B cell (primary cell): ENCODE measurements at regions not wholly inside any gene's neighbourhood (a gene's known extent, or its start where the extent isn't known, plus 50 kb on each side); places are given as distances from the start of the nearest gene placed in this dataset.

Source experiments
- ATAC-seq: fragments of 200-7000 bp; cut with Tn5 transposase; one replicate; pipeline ENCODE4 v1.10.0; 2021; ENCODE audit warnings: low read depth, mild to moderate bottlenecking, moderate number of reproducible peaks, moderate library complexity
- CTCF ChIA-PET: fragments of 350-600 bp; sonication (Branson Sonifier 250); formaldehyde crosslinking; loops from one replicate; lab custom pipeline; 2021; ENCODE audit warnings: antibody characterized with exemption, inconsistent platforms; lab: Charles Lee
- POLR2A ChIA-PET: fragments of 350-600 bp; sonication (Branson Sonifier 250); formaldehyde crosslinking; loops from one replicate; lab custom pipeline; 2021; ENCODE audit warnings: antibody characterized with exemption; lab: Charles Lee
- DNase-seq: peaks from one replicate; pipeline ENCODE4 v3.0.0; 2013
- H2AFZ ChIP-seq: 2 replicates; pipeline ENCODE4 v1.6.1; 2012; ENCODE audit warnings: mild to moderate bottlenecking, low read depth, low read length; ENCODE audit not compliant: insufficient read depth, poor library complexity, severe bottlenecking
- H3K27ac ChIP-seq, 2 donors: 1 replicate in 1 of 2; 2 replicates in 1 of 2; pipeline ENCODE4 v1.5.1; 2012 to 2013; ENCODE audit warnings: low read length in 2 of 2, mild to moderate bottlenecking in 2 of 2, moderate library complexity in 1 of 2
- H3K27me3 ChIP-seq, 4 experiments: fragments of 200-600 bp in 1 of 4; sonication (generic) in 1 of 4; replicated peaks in 1 of 4; 1 replicate in 2 of 4; 2 replicates in 2 of 4; pipeline versions ENCODE4 v1.6.1 to v1.7.0; 2013 to 2016; ENCODE audit warnings: low read length in 3 of 4, mild to moderate bottlenecking in 2 of 4, mixed read lengths in 1 of 4, moderate library complexity in 1 of 4; ENCODE audit not compliant: insufficient read depth in 4 of 4, control insufficient read depth in 3 of 4; ENCODE audit errors: control extremely low read depth in 1 of 4
- H3K36me3 ChIP-seq, 2 experiments: replicated peaks in 1 of 2; 1 replicate in 1 of 2; 2 replicates in 1 of 2; pipeline versions ENCODE4 v1.6.1 to v1.7.1; 2013; ENCODE audit warnings: low read length in 1 of 2; ENCODE audit not compliant: insufficient read depth in 2 of 2, control insufficient read depth in 1 of 2; ENCODE audit errors: control extremely low read depth in 1 of 2, extremely low read depth in 1 of 2
- H3K4me1 ChIP-seq, 2 donors: fragments of 200-600 bp in 1 of 2; sonication (generic) in 1 of 2; 1 replicate in 1 of 2; 2 replicates in 1 of 2; pipeline versions ENCODE4 v1.5.1 to v1.6.1; 2013 to 2017; ENCODE audit warnings: low read length in 2 of 2; ENCODE audit not compliant: control insufficient read depth in 2 of 2, insufficient read depth in 2 of 2
- H3K4me2 ChIP-seq: replicated peaks from 2 replicates; pipeline ENCODE3; 2012; ENCODE audit warnings: mild to moderate bottlenecking, low read depth, low read length; ENCODE audit not compliant: poor library complexity, severe bottlenecking
- H3K4me3 ChIP-seq, 5 experiments: fragments of 200-600 bp in 1 of 5; sonication (generic) in 1 of 5; 1 replicate in 3 of 5; 2 replicates in 2 of 5; pipeline versions ENCODE4 v1.5.1 to v1.7.0; 2011 to 2016; ENCODE audit warnings: low read length in 4 of 5, mild to moderate bottlenecking in 4 of 5, low read depth in 2 of 5, control low read depth in 1 of 5, moderate library complexity in 1 of 5; ENCODE audit not compliant: insufficient read depth in 1 of 5; ENCODE audit errors: control extremely low read depth in 1 of 5, extremely low read depth in 1 of 5
- H3K79me2 ChIP-seq: fragments of 200-600 bp; sonication (generic); one replicate; pipeline ENCODE4 v1.6.0; 2016; ENCODE audit warnings: low read length; ENCODE audit not compliant: control insufficient read depth, insufficient read depth
- H3K9ac ChIP-seq: fragments of 200-600 bp; sonication (generic); 2 replicates; pipeline ENCODE4 v1.6.1; 2017; ENCODE audit warnings: mild to moderate bottlenecking, low read length, moderate library complexity
- H3K9me3 ChIP-seq, 3 donors: one replicate each; pipeline versions ENCODE4 v1.6.1 to v1.7.1; 2013; ENCODE audit warnings: low read length in 2 of 3; ENCODE audit not compliant: control insufficient read depth in 2 of 3, insufficient read depth in 1 of 3; ENCODE audit errors: control extremely low read depth in 1 of 3
- H4K20me1 ChIP-seq: 2 replicates; pipeline ENCODE4 v1.6.0; 2012; ENCODE audit warnings: mild to moderate bottlenecking, low read length; ENCODE audit not compliant: insufficient read depth, control insufficient read depth, poor library complexity, severe bottlenecking
- H3K27ac Mint-ChIP-seq: one replicate; pipeline ENCODE4 v1.8.0; 2021; ENCODE audit warnings: mixed read lengths
- H3K27me3 Mint-ChIP-seq: one replicate; pipeline ENCODE4 v1.8.0; 2021; ENCODE audit warnings: mixed read lengths
- H3K4me1 Mint-ChIP-seq: one replicate; pipeline ENCODE4 v1.8.0; 2021; ENCODE audit warnings: mixed read lengths
- H3K4me3 Mint-ChIP-seq: one replicate; pipeline ENCODE4 v1.8.0; 2021; ENCODE audit warnings: mixed read lengths
- H3K9me3 Mint-ChIP-seq: one replicate; pipeline ENCODE4 v1.8.0; 2022; ENCODE audit warnings: mixed read lengths; ENCODE audit not compliant: insufficient read depth
- EZH2 ChIP-seq: IDR thresholded peaks from 2 replicates; pipeline ENCODE4 v1.6.1; 2012; ENCODE audit warnings: borderline replicate concordance, low read depth, mild to moderate bottlenecking, moderate library complexity, low read length; ENCODE audit not compliant: insufficient read depth, poor library complexity, severe bottlenecking
- WGBS: methylation state at CpG from one replicate; pipeline ENCODE4 v1.1.5; 2013; ENCODE audit warnings: missing lambda C conversion rate; ENCODE audit not compliant: insufficient coverage; 5-methylcytosine and 5-hydroxymethylcytosine counted together
- intact Hi-C: fragments of 100-400 bp; cut with micrococcal nuclease; formaldehyde crosslinking; loops from one replicate; pipeline ENCODE4 v1.10.0; 2022
- TF ChIP-seq, protein P1 (sequence below): fragments of 200-600 bp; IDR thresholded peaks from one replicate; pipeline ENCODE4 v1.8.0; 2022; ENCODE audit warnings: antibody characterized with exemption, mild to moderate bottlenecking

DNA sequence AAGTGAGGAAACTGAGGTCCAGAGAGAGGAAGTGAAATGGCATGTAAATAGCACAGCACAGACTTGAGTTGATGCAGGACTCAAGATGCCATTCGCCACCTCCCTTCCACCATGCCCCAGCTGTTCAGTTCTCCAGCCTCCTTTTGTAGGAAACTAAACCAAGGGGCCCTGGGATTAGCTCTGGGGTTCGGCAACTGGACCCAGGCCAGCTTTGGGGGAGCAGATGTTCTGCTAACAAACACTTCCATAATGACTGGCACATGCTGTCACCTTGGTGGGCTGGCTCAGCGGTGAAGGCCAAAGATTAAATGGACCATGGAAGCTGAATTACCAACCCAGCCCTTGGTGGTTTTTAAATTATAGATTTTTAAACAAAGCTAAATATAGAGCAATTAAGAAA is 77.0 kb downstream of the IRX6 start:
- Histone ChIP-seq H4K20me1 (no peaks in the 10 kb centered on the region), H3K4me2 (no peak overlapping the region), H3K27ac (no peak overlapping the region), H3K36me3 (no peaks in the 10 kb centered on the region), H3K9me3 (no peaks in the 10 kb centered on the region), H3K4me3 (no peak overlapping the region), H3K79me2 (no peaks in the 10 kb centered on the region), H3K9ac (no peak overlapping the region), H3K4me1 (no peaks in the 10 kb centered on the region), H3K27me3 (peaks cover 0 to 4% (median 1%) of the 10 kb centered on the region in 4 experiments), H2AFZ (no peak overlapping the region)
- ChIA-PET POLR2A (no interaction called here), CTCF (no interaction called here)
- peaks cover 2% of the 10 kb centered on the region for H3K9me3 Mint-ChIP-seq
- H3K27me3 Mint-ChIP-seq, result peaks cover 11% of the 10 kb centered on the region
- WGBS, result 71% methylated on average over 2 of the region's 3 CpGs
- no peak overlapping the region for H3K27ac Mint-ChIP-seq
- intact Hi-C loops, result no loop called here
- no peak for ATAC-seq
- no peak overlapping the region for H3K4me3 Mint-ChIP-seq
- no peaks in the 10 kb centered on the region for H3K4me1 Mint-ChIP-seq
- TF ChIP-seq, protein P1, sequence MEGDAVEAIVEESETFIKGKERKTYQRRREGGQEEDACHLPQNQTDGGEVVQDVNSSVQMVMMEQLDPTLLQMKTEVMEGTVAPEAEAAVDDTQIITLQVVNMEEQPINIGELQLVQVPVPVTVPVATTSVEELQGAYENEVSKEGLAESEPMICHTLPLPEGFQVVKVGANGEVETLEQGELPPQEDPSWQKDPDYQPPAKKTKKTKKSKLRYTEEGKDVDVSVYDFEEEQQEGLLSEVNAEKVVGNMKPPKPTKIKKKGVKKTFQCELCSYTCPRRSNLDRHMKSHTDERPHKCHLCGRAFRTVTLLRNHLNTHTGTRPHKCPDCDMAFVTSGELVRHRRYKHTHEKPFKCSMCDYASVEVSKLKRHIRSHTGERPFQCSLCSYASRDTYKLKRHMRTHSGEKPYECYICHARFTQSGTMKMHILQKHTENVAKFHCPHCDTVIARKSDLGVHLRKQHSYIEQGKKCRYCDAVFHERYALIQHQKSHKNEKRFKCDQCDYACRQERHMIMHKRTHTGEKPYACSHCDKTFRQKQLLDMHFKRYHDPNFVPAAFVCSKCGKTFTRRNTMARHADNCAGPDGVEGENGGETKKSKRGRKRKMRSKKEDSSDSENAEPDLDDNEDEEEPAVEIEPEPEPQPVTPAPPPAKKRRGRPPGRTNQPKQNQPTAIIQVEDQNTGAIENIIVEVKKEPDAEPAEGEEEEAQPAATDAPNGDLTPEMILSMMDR, result no peak
- TF ChIP-seq EZH2, result no peak
- no peak for DNase-seq

DNA sequence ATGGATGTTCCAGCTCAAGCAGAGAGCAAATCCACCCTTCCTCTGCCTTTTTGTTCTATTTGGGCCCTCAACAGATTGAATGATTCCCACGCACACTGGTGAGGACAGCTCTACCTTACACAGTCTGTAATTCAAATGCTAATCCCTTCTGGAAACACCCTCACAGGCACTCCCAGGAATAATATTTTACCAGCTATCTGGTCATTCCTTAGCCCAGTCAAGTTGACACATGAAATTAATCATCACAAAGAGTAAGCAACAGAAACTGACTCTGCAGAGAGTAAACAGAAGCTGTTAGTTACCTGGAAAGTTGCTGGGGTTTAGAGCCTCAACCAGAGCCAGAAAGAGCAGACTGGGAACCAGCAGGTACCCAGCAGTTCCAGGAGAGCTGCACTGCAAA is 75.5 kb upstream of the MMP2 start:
- Histone ChIP-seq H3K9ac (no peak overlapping the region), H3K9me3 (peaks cover 0 to 4% (median 0%) of the 10 kb centered on the region in 3 donors), H2AFZ (no peak overlapping the region), H4K20me1 (no peaks in the 10 kb centered on the region), H3K4me3 (no peak overlapping the region), H3K4me2 (no peak overlapping the region), H3K27ac (no peak overlapping the region), H3K79me2 (no peaks in the 10 kb centered on the region), H3K36me3 (no peaks in the 10 kb centered on the region), H3K4me1 (no peaks in the 10 kb centered on the region), H3K27me3 (peaks cover 0 to 4% (median 0%) of the 10 kb centered on the region in 4 experiments)
- Mint-ChIP-seq H3K9me3 (peaks cover 2% of the 10 kb centered on the region), H3K4me3 (no peak overlapping the region), H3K4me1 (no peaks in the 10 kb centered on the region), H3K27ac (no peak overlapping the region), H3K27me3 (peaks cover 11% of the 10 kb centered on the region)
- CTCF ChIA-PET, result no interaction called here
- POLR2A ChIA-PET, result no interaction called here
- ATAC-seq (no peak), DNase-seq (no peak)
- intact Hi-C loops, result no loop called here
- TF ChIP-seq, protein P1, result no peak
- no peak for TF ChIP-seq EZH2
- 90% methylated on average over 1 of the region's 1 CpG for WGBS
